GM18507 (cell line): ENCODE measurements at regions not wholly inside any gene's neighbourhood (a gene's known extent, or its start where the extent isn't known, plus 50 kb on each side); places are given as distances from the start of the nearest gene placed in this dataset.

Experiments
- DNase-seq: peaks from one replicate; pipeline ENCODE4 v3.0.0; 2011; ENCODE audit warnings: low read depth; ENCODE audit not compliant: insufficient read length; ENCODE audit errors: extremely low spot score
- FAIRE-seq: peaks from 2 replicates; lab custom pipeline; 2011; peaks lifted over from hg19 to GRCh38; lab: Jason Lieb, UNC

DNA sequence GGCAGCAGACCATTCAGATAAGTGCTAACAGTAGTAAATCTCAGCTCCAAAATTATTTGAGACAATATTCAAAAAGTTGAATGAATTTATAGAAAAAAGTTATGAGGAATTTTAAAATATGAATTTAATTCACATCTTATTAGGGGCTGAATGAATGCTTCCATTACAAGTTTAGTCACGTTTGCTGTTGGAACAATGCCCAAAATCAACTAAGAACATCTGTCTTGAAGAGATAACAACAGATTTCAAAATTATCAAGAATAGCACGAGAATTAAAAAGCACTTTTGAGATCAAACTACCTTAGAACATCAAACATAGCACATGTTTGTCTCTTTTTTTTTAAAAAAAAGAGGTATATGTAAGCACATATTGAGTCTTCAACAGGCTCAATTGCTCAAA is 115.4 kb upstream of the PPFIA2 start:
- FAIRE-seq (no peak), DNase-seq (no peak)

DNA sequence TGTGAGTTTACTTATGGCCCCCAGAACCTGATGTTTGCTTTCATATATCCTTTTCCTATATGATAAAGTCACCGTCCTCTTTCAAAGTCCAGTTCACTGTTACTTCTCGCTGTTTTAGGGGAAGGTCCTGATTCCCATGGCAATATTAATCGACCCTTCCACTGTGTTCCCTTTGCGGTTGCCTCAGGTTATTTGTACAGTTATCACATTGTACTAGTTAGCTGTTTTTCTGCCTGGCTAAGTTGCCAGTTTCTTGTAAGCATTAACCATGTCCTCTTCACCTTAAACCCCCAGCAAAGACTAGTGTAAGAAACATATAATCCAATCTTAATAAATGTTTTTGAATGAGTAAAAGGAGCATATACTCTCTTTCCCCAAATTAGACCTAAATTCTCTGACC is 115.0 kb upstream of the PPFIA2 start:
- DNase-seq (no peak), FAIRE-seq (no peak)

DNA sequence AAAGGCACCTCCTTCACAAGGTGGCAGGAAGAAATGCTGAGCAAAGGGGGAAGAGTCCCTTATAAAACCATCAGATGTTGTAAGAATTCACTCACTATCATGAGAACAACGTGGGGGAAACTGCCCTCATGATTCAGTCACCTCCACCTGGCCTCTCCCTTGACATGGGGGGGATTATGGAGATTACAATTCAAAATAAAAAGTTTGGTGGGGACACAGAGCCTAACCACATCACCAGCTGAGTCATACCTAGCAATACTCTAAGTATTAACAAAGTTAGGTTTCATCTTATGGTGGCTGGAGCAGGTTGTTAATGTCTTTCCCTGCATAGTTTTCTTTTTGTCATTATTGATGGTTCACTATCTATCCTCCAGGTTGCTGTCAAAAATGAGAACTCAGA is 113.2 kb upstream of the PPFIA2 start:
- FAIRE-seq (no peak), DNase-seq (no peak)

GRCh38 chr12:81866081-81866480 is 106.9 kb upstream of the PPFIA2 start:
- FAIRE-seq (no peak), DNase-seq (no peak)

DNA sequence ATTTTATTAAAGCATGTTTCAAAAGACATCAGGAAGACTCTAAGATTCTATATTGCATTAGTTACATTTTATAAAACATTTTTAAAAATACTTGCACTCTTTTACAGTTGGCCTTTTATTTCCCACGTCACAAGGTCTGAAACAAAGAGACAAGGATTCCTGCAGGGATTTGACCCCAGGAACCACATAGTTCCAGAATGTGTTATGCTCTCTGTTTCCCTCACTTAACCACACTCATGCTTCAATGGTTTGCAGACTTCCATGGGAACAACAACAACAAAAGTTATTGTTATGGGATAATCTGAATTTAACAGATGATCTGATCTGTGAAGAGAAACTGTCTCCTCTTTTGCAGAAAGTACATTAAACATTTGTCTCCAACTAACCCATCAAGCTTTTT is 104.3 kb upstream of the PPFIA2 start:
- DNase-seq, result no peak
- FAIRE-seq, result no peak

GRCh38 chr12:81859521-81859920 is 100.4 kb upstream of the PPFIA2 start:
- no peak for FAIRE-seq
- DNase-seq, result no peak

DNA sequence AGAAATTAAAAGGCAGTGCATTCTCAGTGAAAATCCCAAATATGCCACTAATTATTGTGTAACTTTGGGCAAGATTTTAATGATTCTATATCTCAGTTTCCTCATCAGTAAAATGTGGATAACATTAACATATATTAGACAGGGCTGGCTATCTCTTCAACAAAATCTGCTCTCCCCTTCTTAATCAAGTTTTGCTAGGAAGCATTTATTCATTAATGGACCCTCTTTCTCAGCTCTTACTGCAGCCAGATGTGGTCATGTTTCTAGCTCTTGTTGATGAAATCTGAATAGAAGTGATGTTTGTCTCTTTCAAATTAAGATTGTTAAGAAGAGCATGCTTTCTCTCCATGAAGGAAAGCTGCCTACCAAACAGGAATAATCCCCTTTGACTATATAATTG is 84.4 kb upstream of the PPFIA2 start:
- FAIRE-seq (no peak), DNase-seq (no peak)

- DNase-seq, result no peak
- no peak for FAIRE-seq
Measured at GRCh38 chr12:81835783-81836182, 76.6 kb upstream of the PPFIA2 start.

DNA sequence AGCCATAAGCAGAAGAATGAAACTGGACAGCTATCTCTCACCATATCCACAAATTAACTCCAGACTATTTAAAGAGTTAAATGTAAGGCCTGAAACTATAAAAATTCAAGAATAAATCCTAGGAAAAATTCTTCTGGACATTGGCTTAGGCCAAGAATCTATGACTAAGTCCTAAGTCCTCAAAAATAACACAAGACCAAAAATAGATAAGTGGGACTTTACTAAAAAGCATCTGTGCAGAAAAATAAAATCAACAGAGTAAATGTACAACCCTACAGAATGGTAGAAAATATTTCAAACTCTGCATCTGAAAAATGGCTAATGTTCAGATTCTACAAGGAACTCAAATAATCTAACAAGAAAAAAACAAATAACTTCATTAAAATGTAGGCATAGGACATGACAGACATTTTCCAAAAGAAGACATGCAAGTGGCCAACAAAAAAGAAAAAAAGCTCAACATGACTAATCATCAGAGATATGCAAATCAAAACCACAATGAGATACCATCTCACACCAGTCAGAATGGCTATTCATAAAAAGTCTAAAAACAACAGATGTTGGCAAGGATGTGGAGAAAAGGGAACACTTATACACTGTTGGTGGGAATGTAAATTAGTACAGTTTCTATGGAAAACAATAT is 61.0 kb upstream of the PPFIA2 start:
- DNase-seq, result no peak
- FAIRE-seq, result no peak

DNA sequence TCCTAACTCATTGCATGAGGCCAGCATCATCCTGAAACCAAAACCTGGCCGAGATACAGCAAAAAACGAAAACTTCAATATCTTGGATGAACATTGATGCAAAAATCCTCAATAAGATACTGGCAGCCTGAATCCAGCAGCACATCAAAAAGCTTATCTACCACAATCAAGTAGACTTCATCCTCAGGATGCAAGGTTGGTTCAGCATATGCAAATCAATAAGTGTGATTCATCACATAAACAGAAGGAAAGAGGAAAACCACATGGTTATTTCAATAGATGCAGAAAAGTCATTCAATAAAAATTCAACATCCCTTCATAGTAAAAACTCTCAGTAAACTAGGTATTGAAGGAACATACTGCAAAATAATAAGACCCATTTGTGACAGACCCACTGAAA is 56.5 kb upstream of the PPFIA2 start:
- FAIRE-seq, result no peak

DNA sequence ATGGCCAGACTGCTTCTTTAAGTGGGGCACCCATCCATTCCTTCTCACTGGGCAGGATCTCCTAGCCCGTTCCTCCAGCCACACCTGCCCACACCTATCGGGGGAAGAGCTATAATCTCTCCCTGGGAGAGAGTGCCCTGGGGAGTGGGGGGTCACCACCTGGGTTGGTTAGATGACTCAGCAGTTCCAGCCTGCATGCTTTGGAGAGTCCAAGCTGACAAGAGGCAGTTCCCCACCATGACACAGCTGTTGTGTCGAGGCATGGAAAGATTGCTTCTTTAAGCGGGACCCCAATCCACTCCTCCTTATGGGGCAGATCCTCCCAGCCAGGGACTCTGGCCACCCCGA is 52.6 kb upstream of the PPFIA2 start:
- DNase-seq (no peak), FAIRE-seq (no peak)

More for the DNA sequence above, 56.5 kb upstream of the PPFIA2 start:
- no peak for DNase-seq

GRCh38 chr12:81811061-81811777 is 52.1 kb upstream of the PPFIA2 start:
- no peak for DNase-seq
- FAIRE-seq, result no peak

DNA sequence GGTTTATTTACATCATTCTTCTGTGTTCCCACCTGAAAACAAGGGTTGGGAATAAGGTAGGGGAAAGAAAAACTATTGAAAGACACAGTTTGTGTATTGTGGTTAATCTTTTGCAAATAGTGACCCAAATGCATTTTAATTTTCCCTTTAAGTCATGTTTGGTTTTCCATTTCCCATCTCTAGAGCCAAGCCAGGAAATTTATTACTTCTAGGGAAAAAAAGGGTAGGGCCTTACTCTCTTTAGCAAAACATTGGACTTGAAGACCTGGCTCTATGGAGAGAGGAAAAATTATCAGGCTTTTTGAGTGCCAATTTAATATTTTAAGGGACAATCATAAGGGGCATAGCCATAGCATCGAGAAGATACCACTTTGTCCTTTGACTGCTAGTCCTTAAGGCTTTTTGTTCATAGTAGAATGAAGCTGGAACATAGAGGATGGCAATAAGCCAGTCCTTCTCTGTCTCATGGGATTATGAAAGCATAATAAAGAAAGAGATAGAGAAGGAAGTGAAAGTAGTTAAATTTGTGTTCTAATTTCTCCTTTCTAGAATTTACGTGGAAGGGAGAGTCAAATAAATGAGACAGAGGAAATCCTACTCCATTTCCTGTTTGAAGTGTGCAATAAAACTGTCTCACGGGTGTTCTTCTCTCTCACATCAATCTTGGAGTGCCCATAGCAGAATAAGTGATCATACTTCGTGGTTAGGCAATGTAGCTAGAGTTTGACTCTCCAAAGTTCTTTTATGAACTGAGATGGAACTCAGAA is 50.9 kb upstream of the PPFIA2 start:
- FAIRE-seq, result peak; percentile 9
- no peak for DNase-seq

DNA sequence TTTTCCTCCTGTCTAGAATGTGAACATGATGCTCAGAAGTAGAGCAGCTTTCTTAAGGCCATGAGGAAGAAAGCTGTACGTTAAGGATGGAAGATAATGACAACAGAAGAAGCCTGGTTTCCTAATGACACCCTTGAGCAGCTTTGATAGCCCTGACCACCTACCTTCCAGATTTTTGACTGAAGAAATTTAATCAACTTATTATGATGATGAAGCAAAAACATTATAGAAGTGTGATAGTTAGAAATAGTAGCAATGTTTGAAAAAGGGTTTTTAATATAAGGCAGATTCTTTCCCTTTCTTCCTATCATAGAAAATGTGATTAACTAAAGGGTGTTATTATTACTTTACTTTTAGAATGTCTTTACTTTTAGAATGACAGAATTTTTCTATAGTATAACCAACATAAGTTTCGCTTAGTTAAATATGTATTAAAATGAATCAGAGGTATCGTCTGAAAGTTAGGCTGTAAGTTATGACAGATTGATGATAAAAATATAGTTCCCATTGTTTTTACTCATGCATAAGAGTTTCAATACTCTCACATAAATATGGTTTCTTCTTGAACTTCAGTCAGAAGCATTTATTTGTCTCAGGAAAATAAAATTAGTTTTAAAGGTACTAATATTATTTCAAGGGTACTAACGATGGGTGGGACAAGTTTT is 50.1 kb upstream of the PPFIA2 start:
- DNase-seq (no peak), FAIRE-seq (no peak)
